Panc1 (cell line): ENCODE measurements at regions not wholly inside any gene's neighbourhood (a gene's known extent, or its start where the extent isn't known, plus 50 kb on each side); places are given as distances from the start of the nearest gene placed in this dataset.

ENCODE experiments used
- ATAC-seq: fragments of 200-7000 bp; cut with Tn5 transposase; 2 replicates; pipeline ENCODE4 v1.9.1; 2020; ENCODE audit warnings: mild to moderate bottlenecking, moderate library complexity
- BruUV-seq: library from RNA; stranded (reverse); fragments of 400-500 nt; replicated peaks from 2 replicates; lab custom pipeline; 2021; lab: Mats Ljungman, UMichigan
- CTCF ChIA-PET: fragments of 300-600 bp; sonication (Branson Sonifier 250); formaldehyde crosslinking; loops from one replicate; lab custom pipeline; 2022; ENCODE audit warnings: antibody characterized with exemption; lab: Charles Lee
- POLR2A ChIA-PET: fragments of 300-600 bp; sonication (Branson Sonifier 250); formaldehyde crosslinking; loops from one replicate; lab custom pipeline; 2022; ENCODE audit warnings: antibody characterized with exemption; lab: Charles Lee
- DNase-seq: peaks from one replicate; pipeline ENCODE4 v3.0.0-alpha.2; 2010; ENCODE audit warnings: low read depth, low spot score
- H3K27ac ChIP-seq: 2 replicates; pipeline ENCODE4 v1.5.1; 2011; ENCODE audit warnings: mild to moderate bottlenecking, low read length, inconsistent platforms
- H3K27me3 ChIP-seq: fragments of 200-500 bp; sonication (Bioruptor generic); 2 replicates; pipeline ENCODE4 v1.6.0; 2014; ENCODE audit warnings: low read length, inconsistent platforms; ENCODE audit not compliant: control insufficient read depth, insufficient read depth
- H3K36me3 ChIP-seq: fragments of 200-500 bp; sonication (Bioruptor generic); 2 replicates; pipeline ENCODE4 v1.5.1; 2014; ENCODE audit warnings: inconsistent platforms, mild to moderate bottlenecking, low read length, moderate library complexity; ENCODE audit not compliant: control insufficient read depth, insufficient read depth
- H3K4me1 ChIP-seq: 2 replicates; pipeline ENCODE4 v1.5.1; 2011; ENCODE audit warnings: inconsistent platforms, mild to moderate bottlenecking, low read length, moderate library complexity; ENCODE audit not compliant: control insufficient read depth, insufficient read depth
- H3K4me3 ChIP-seq, 2 experiments: 2 replicates each; pipeline ENCODE4 v1.5.1; 2011 to 2012; ENCODE audit warnings: low read depth in 2 of 2, low read length in 2 of 2, mild to moderate bottlenecking in 2 of 2, inconsistent platforms in 1 of 2, moderate library complexity in 1 of 2
- H3K9me3 ChIP-seq: fragments of 200-500 bp; sonication (Bioruptor generic); 2 replicates; pipeline ENCODE4 v1.5.1; 2014; ENCODE audit warnings: low read depth, mild to moderate bottlenecking, inconsistent platforms, low read length, moderate library complexity; ENCODE audit not compliant: control insufficient read depth, insufficient read depth
- CTCF ChIP-seq: fragments of 450-650 bp; IDR thresholded peaks from 2 replicates; pipeline ENCODE4 v1.5.1; 2017; ENCODE audit warnings: mild to moderate bottlenecking
- POLR2AphosphoS5 ChIP-seq: IDR thresholded peaks from 2 replicates; pipeline ENCODE4 v1.6.1; 2012; ENCODE audit warnings: mild to moderate bottlenecking, low read depth, low read length, moderate library complexity
- REST ChIP-seq, 2 experiments: IDR thresholded peaks; 2 replicates each; pipeline ENCODE4 v1.6.1; 2011 to 2012; ENCODE audit warnings: low read depth in 2 of 2, control low read depth in 1 of 2, low read length in 1 of 2, mild to moderate bottlenecking in 1 of 2, moderate library complexity in 1 of 2; ENCODE audit not compliant: insufficient read depth in 1 of 2
- SIN3A ChIP-seq: IDR thresholded peaks from 2 replicates; pipeline ENCODE4 v1.6.1; 2012; ENCODE audit warnings: low read depth, mild to moderate bottlenecking, low read length, moderate library complexity, borderline replicate concordance; ENCODE audit not compliant: insufficient read depth
- TCF7L2 ChIP-seq: IDR thresholded peaks from 2 replicates; pipeline ENCODE4 v1.6.1; 2011; ENCODE audit warnings: mild to moderate bottlenecking, low read depth, low read length, inconsistent platforms
- in situ Hi-C: cut with HindIII; loops from 2 replicates; pipeline ENCODE4 v1.10.0; 2016; ENCODE audit warnings: low sequenced_read_pairs, low pct_unique_long_range_greater_than_20kb
- intact Hi-C: fragments of 100-400 bp; cut with micrococcal nuclease; formaldehyde crosslinking; loops from one replicate; pipeline ENCODE4 v1.10.0; 2022; ENCODE audit not compliant: unreplicated experiment

- DNase-seq (no peak), ATAC-seq (no peak)
- POLR2A ChIA-PET = no interaction called here
- Histone ChIP-seq H3K9me3 (no peaks in the 10 kb centered on the region), H3K27ac (no peak overlapping the region), H3K4me1 (no peaks in the 10 kb centered on the region), H3K36me3 (no peaks in the 10 kb centered on the region), H3K27me3 (no peaks in the 10 kb centered on the region), H3K4me3 (no peak overlapping the region)
- in situ Hi-C loops = no loop called here
- CTCF ChIA-PET = no interaction called here
- intact Hi-C loops = no loop called here
- TF ChIP-seq CTCF = no peak
- TF ChIP-seq REST (IDR thresholded peaks at IDR 0.05; ENCODE audit: insufficient read depth in 1 of 2, low read depth in 2 of 2, low read length in 1 of 2) = no peak
- TF ChIP-seq TCF7L2 = no peak
- TF ChIP-seq SIN3A = no peak
- TF ChIP-seq POLR2AphosphoS5 = no peak
- BruUV-seq = no TSS peak
These were observed 60.1 kb upstream of the BASP1 start for GRCh38 chr5:17157294-17157693.

GRCh38 chr5:17157916-17158529 is 59.4 kb upstream of the BASP1 start:
- BruUV-seq = no TSS peak
- POLR2A ChIA-PET = no interaction called here
- no peaks in the 10 kb centered on the region for H3K27me3 ChIP-seq

More at GRCh38 chr5:17157916-17158529, 59.4 kb upstream of the BASP1 start:
- ATAC-seq = no peak
- DNase-seq = no peak
- H3K27ac ChIP-seq = no peak overlapping the region
- TF ChIP-seq POLR2AphosphoS5 = no peak
- no peak for TF ChIP-seq CTCF
- no peak for TF ChIP-seq SIN3A
- no peak for TF ChIP-seq TCF7L2
- no peak for TF ChIP-seq REST (IDR thresholded peaks at IDR 0.05; ENCODE audit: insufficient read depth in 1 of 2, low read depth in 2 of 2, low read length in 1 of 2)
- H3K9me3 ChIP-seq = no peaks in the 10 kb centered on the region
- CTCF ChIA-PET = interaction anchor here (0.5 kb wide), 1 partner anchor 11 kb away, joined by 4 read pairs; no protein-coding TSS in a partner anchor
- intact Hi-C loops = no loop called here
- in situ Hi-C loops = no loop called here
- H3K4me1 ChIP-seq = no peaks in the 10 kb centered on the region
- no peaks in the 10 kb centered on the region for H3K36me3 ChIP-seq
- no peak overlapping the region for H3K4me3 ChIP-seq
